HT-29 (cell line): ENCODE measurements at regions not wholly inside any gene's neighbourhood (a gene's known extent, or its start where the extent isn't known, plus 50 kb on each side); places are given as distances from the start of the nearest gene placed in this dataset.
A peak's percentile ranks its signal among the peaks of the same experiment; 100 is the strongest.

Source experiments
- DNase-seq: peaks from one replicate; pipeline ENCODE4 v3.0.0-alpha.2; 2015; ENCODE audit warnings: low spot score

GRCh38 chr22:42217752-42218280, 52.6 kb downstream of the TCF20 start:
- no peak for DNase-seq

GRCh38 chr22:42217019-42217751, 53.3 kb downstream of the TCF20 start:
- no peak for DNase-seq

- no peak for DNase-seq
These were observed 55.6 kb downstream of the TCF20 start for GRCh38 chr22:42214633-42215415.

- DNase-seq = no peak
These were observed 62.1 kb downstream of the TCF20 start for GRCh38 chr22:42208362-42208761.

- no peak for DNase-seq
These were observed 62.5 kb downstream of the TCF20 start for GRCh38 chr22:42207918-42208317.

GRCh38 chr22:42203609-42204008, 66.8 kb downstream of the TCF20 start:
- DNase-seq = no peak

GRCh38 chr22:42202669-42203068, 67.8 kb downstream of the TCF20 start:
- DNase-seq = no peak

GRCh38 chr22:42202048-42202447, 68.4 kb downstream of the TCF20 start:
- DNase-seq = no peak

GRCh38 chr22:42199025-42199424, 68.4 kb upstream of the CYP2D6 start:
- no peak for DNase-seq

- no peak for DNase-seq
These were observed 67.6 kb upstream of the CYP2D6 start for GRCh38 chr22:42198226-42198625.

- no peak for DNase-seq
These were observed 65.8 kb upstream of the CYP2D6 start for GRCh38 chr22:42196454-42196853.

GRCh38 chr22:42194953-42195352, 64.3 kb upstream of the CYP2D6 start:
- no peak for DNase-seq

GRCh38 chr22:42194104-42194851, 63.7 kb upstream of the CYP2D6 start:
- DNase-seq = no peak

- DNase-seq = no peak
These were observed 61.9 kb upstream of the CYP2D6 start for GRCh38 chr22:42192547-42192946.

- DNase-seq = no peak
These were observed 59.7 kb upstream of the CYP2D6 start for GRCh38 chr22:42190274-42190673.

- DNase-seq = no peak
These were observed 59.2 kb upstream of the CYP2D6 start for GRCh38 chr22:42189761-42190160.

GRCh38 chr22:42188808-42189447, 58.3 kb upstream of the CYP2D6 start:
- peak; percentile 7 for DNase-seq

GRCh38 chr22:42187646-42188045, 57.0 kb upstream of the CYP2D6 start:
- no peak for DNase-seq

- no peak for DNase-seq
These were observed 55.4 kb upstream of the CYP2D6 start for GRCh38 chr22:42185915-42186439.

- no peak for DNase-seq
These were observed 54.2 kb upstream of the CYP2D6 start for GRCh38 chr22:42184852-42185251.

GRCh38 chr22:42183461-42184059, 53.0 kb upstream of the CYP2D6 start:
- peak; percentile 44 for DNase-seq
